ENCODE measurements at regions not wholly inside any gene's neighbourhood (a gene's known extent, or its start where the extent isn't known, plus 50 kb on each side); places are given as distances from the start of the nearest gene placed in this dataset.
"Not testable (repeated sequence)": the region's sequence is repeated elsewhere in the genome, so short reads cannot be mapped to it uniquely, and the experiment has no call there.

- in situ Hi-C loops (cut with HindIII; ENCODE audit: low sequenced_read_pairs) = no loop called here
Measured at GRCh38 chr20:53823121-53823764, 229.6 kb upstream of the ZNF217 start.

GRCh38 chr20:53822534-53822933 lies 228.9 kb upstream of the ZNF217 start:
- in situ Hi-C loops (cut with HindIII; ENCODE audit: low sequenced_read_pairs) = no loop called here

- in situ Hi-C loops (cut with HindIII; ENCODE audit: low sequenced_read_pairs) = no loop called here
Measured at GRCh38 chr20:53819973-53820451, 226.4 kb upstream of the ZNF217 start.

- in situ Hi-C loops (cut with HindIII; ENCODE audit: low sequenced_read_pairs) = no loop called here
Measured at GRCh38 chr20:53818457-53819177, 225.0 kb upstream of the ZNF217 start.

- in situ Hi-C loops (cut with HindIII; ENCODE audit: low sequenced_read_pairs) = not testable (repeated sequence)
Measured at GRCh38 chr20:53817513-53817912, 223.9 kb upstream of the ZNF217 start.

- in situ Hi-C loops (cut with HindIII; ENCODE audit: low sequenced_read_pairs) = no loop called here
Measured at GRCh38 chr20:53816872-53817398, 223.3 kb upstream of the ZNF217 start.

GRCh38 chr20:53815509-53815908 lies 221.9 kb upstream of the ZNF217 start:
- in situ Hi-C loops (cut with HindIII; ENCODE audit: low sequenced_read_pairs) = no loop called here

GRCh38 chr20:53814060-53814459 lies 220.4 kb upstream of the ZNF217 start:
- in situ Hi-C loops (cut with HindIII; ENCODE audit: low sequenced_read_pairs) = no loop called here

GRCh38 chr20:53813636-53814035 lies 220.0 kb upstream of the ZNF217 start:
- in situ Hi-C loops (cut with HindIII; ENCODE audit: low sequenced_read_pairs) = no loop called here

GRCh38 chr20:53811577-53811976 lies 217.9 kb upstream of the ZNF217 start:
- in situ Hi-C loops (cut with HindIII; ENCODE audit: low sequenced_read_pairs) = no loop called here

GRCh38 chr20:53810661-53811355 lies 217.2 kb upstream of the ZNF217 start:
- in situ Hi-C loops (cut with HindIII; ENCODE audit: low sequenced_read_pairs) = no loop called here

- in situ Hi-C loops (cut with HindIII; ENCODE audit: low sequenced_read_pairs) = no loop called here
Measured at GRCh38 chr20:53809728-53810365, 216.2 kb upstream of the ZNF217 start.

GRCh38 chr20:53809217-53809616 lies 215.6 kb upstream of the ZNF217 start:
- in situ Hi-C loops (cut with HindIII; ENCODE audit: low sequenced_read_pairs) = no loop called here

GRCh38 chr20:53808733-53809132 lies 215.1 kb upstream of the ZNF217 start:
- in situ Hi-C loops (cut with HindIII; ENCODE audit: low sequenced_read_pairs) = no loop called here

GRCh38 chr20:53808302-53808701 lies 214.7 kb upstream of the ZNF217 start:
- in situ Hi-C loops (cut with HindIII; ENCODE audit: low sequenced_read_pairs) = not testable (repeated sequence)

- in situ Hi-C loops (cut with HindIII; ENCODE audit: low sequenced_read_pairs) = no loop called here
Measured at GRCh38 chr20:53806683-53807401, 213.2 kb upstream of the ZNF217 start.

GRCh38 chr20:53805895-53806384 lies 212.3 kb upstream of the ZNF217 start:
- in situ Hi-C loops (cut with HindIII; ENCODE audit: low sequenced_read_pairs) = no loop called here

GRCh38 chr20:53804920-53805894 lies 211.6 kb upstream of the ZNF217 start:
- in situ Hi-C loops (cut with HindIII; ENCODE audit: low sequenced_read_pairs) = no loop called here

- in situ Hi-C loops (cut with HindIII; ENCODE audit: low sequenced_read_pairs) = not testable (repeated sequence)
Measured at GRCh38 chr20:53804308-53804707, 210.7 kb upstream of the ZNF217 start.
